GM12878 (cell line): ENCODE measurements at regions not wholly inside any gene's neighbourhood (a gene's known extent, or its start where the extent isn't known, plus 50 kb on each side); places are given as distances from the start of the nearest gene placed in this dataset.

Source experiments
- ATAC-seq: fragments of 200-7000 bp; cut with Tn5 transposase; 3 replicates; pipeline ENCODE4 v1.9.1; 2020; ENCODE audit warnings: mild to moderate bottlenecking, moderate library complexity
- BruUV-seq: library from RNA; stranded (reverse); fragments of 400-500 nt; replicated peaks from 2 replicates; lab custom pipeline; 2021; lab: Mats Ljungman, UMichigan
- CTCF ChIA-PET: fragments of 300-600 bp; sonication (Branson Sonifier 250); formaldehyde crosslinking; extraction: SDS; loops from one replicate; lab custom pipeline; 2021; ENCODE audit warnings: inconsistent platforms; lab: Yijun Ruan, JAX
- POLR2A ChIA-PET: fragments of 350-600 bp; formaldehyde crosslinking; extraction: SDS; loops from one replicate; lab custom pipeline; 2021; ENCODE audit warnings: inconsistent platforms; lab: Charles Lee
- RAD21 ChIA-PET: fragments of 300-600 bp; sonication (Branson Sonifier 250); formaldehyde crosslinking; loops from one replicate; lab custom pipeline; 2023; ENCODE audit warnings: antibody characterized with exemption; ENCODE audit not compliant: unreplicated experiment; lab: Charles Lee
- SMC1A ChIA-PET: fragments of 300-600 bp; sonication (Branson Sonifier 250); formaldehyde crosslinking; loops from one replicate; lab custom pipeline; 2023; ENCODE audit not compliant: unreplicated experiment, uncharacterized antibody; lab: Charles Lee
- DNase-seq: peaks from one replicate; pipeline ENCODE4 v3.0.0-alpha.2; 2011; ENCODE audit warnings: low read depth, low spot score
- FAIRE-seq: peaks from 3 replicates; lab custom pipeline; 2011; peaks lifted over from hg19 to GRCh38; lab: Jason Lieb, UNC
- H2AFZ ChIP-seq: 2 replicates; pipeline ENCODE4 v1.6.0; 2011; ENCODE audit warnings: low read depth, low read length, control low read depth; ENCODE audit not compliant: control insufficient read depth
- H3K27ac ChIP-seq: 2 replicates; pipeline ENCODE4 v1.5.1; 2011; ENCODE audit warnings: control low read depth; ENCODE audit not compliant: control insufficient read depth, insufficient read depth
- H3K27me3 ChIP-seq, 2 experiments: replicated peaks in 1 of 2; 2 replicates each; pipeline versions ENCODE4 v1.6.0 to v1.6.1; 2011; ENCODE audit warnings: low read length in 1 of 2; ENCODE audit not compliant: control insufficient read depth in 2 of 2, insufficient read depth in 2 of 2
- H3K36me3 ChIP-seq, 2 experiments: 2 replicates each; pipeline ENCODE4 v1.5.1; 2011; ENCODE audit warnings: low read length in 1 of 2; ENCODE audit not compliant: control insufficient read depth in 2 of 2, insufficient read depth in 2 of 2
- H3K4me1 ChIP-seq: 2 replicates; pipeline ENCODE4 v1.6.1; 2011; ENCODE audit warnings: mild to moderate bottlenecking, low read length, moderate library complexity, mixed read lengths; ENCODE audit not compliant: control insufficient read depth, insufficient read depth
- H3K4me2 ChIP-seq: 2 replicates; pipeline ENCODE4 v1.6.0; 2011; ENCODE audit warnings: control low read depth; ENCODE audit not compliant: control insufficient read depth, insufficient read depth
- H3K4me3 ChIP-seq: fragments of 200-600 bp; sonication (generic); 2 replicates; pipeline ENCODE4 v1.5.1; 2016
- H3K79me2 ChIP-seq: 2 replicates; pipeline ENCODE4 v1.6.0; 2011; ENCODE audit warnings: low read length; ENCODE audit not compliant: control insufficient read depth, insufficient read depth
- H3K9ac ChIP-seq: 2 replicates; pipeline ENCODE4 v1.8.0; 2011; ENCODE audit warnings: low read length, control low read depth, mixed read lengths; ENCODE audit not compliant: control insufficient read depth, insufficient read depth
- H3K9me3 ChIP-seq: replicated peaks from 3 replicates; pipeline ENCODE4 v1.5.1; 2011; ENCODE audit warnings: mild to moderate bottlenecking, low read length; ENCODE audit not compliant: control insufficient read depth, insufficient read depth
- H4K20me1 ChIP-seq: 2 replicates; pipeline ENCODE4 v1.6.0; 2011; ENCODE audit not compliant: control insufficient read depth, insufficient read depth
- BACH1 ChIP-seq: fragments of 450-650 bp; IDR thresholded peaks from 2 replicates; pipeline ENCODE4 v1.6.1; 2017; ENCODE audit warnings: mild to moderate bottlenecking, borderline replicate concordance
- CHD4 ChIP-seq: fragments of 200-600 bp; sonication (generic); IDR thresholded peaks from 2 replicates; pipeline ENCODE4 v1.6.1; 2016; ENCODE audit warnings: mild to moderate bottlenecking
- EED ChIP-seq: sonication (generic); IDR thresholded peaks from 2 replicates; pipeline ENCODE4 v1.6.1; 2016; ENCODE audit warnings: antibody characterized with exemption, low read depth
- EP300 ChIP-seq, 2 experiments: fragments of 150-350 bp in 1 of 2; IDR thresholded peaks; 2 replicates each; pipeline ENCODE4 v1.6.1; 2011 to 2012; ENCODE audit warnings: low read depth in 2 of 2, low read length in 2 of 2, borderline replicate concordance in 1 of 2, improper control_type of control experiment in 1 of 2, inconsistent platforms in 1 of 2; ENCODE audit not compliant: control insufficient read depth in 1 of 2
- IKZF2 ChIP-seq, 2 experiments: fragments of 450-650 bp; IDR thresholded peaks; 2 replicates each; pipeline ENCODE4 v1.6.1; 2017; ENCODE audit warnings: mild to moderate bottlenecking in 2 of 2, moderate library complexity in 2 of 2
- POLR2AphosphoS2 ChIP-seq: IDR thresholded peaks from 2 replicates; pipeline ENCODE4 v1.6.1; 2011; ENCODE audit warnings: low read depth, mild to moderate bottlenecking, low read length, improper control_type of control experiment, moderate library complexity
- SREBF2 ChIP-seq: IDR thresholded peaks from 2 replicates; pipeline ENCODE4 v1.6.1; 2012; ENCODE audit warnings: mild to moderate bottlenecking, low read length
- WGBS: methylation state at CpG from one replicate; pipeline ENCODE4 v1.1.6; 2016; ENCODE audit warnings: low lambda C conversion rate; ENCODE audit not compliant: insufficient replicate concordance, insufficient coverage; ENCODE audit errors: missing lambda C conversion rate; 5-methylcytosine and 5-hydroxymethylcytosine counted together
- in situ Hi-C: fragments of 300-500 bp; cut with MboI; formaldehyde crosslinking; loops from 9 replicates; pipeline ENCODE4 v1.14.3; 2018; ENCODE audit warnings: mixed read lengths
- intact Hi-C: fragments of 100-400 bp; cut with micrococcal nuclease; formaldehyde crosslinking; loops from one replicate; pipeline ENCODE4 v1.14.2; 2022; ENCODE audit not compliant: unreplicated experiment
- TF ChIP-seq, protein P1 (sequence below): fragments of 450-650 bp; IDR thresholded peaks from 2 replicates; pipeline ENCODE4 v1.6.1; 2017; ENCODE audit warnings: borderline replicate concordance
- TF ChIP-seq, protein P2 (sequence below): IDR thresholded peaks from 2 replicates; pipeline ENCODE4 v1.6.1; 2012; ENCODE audit warnings: low read depth, low read length, improper control_type of control experiment
- TF ChIP-seq, protein P3 (sequence below): fragments of 450-650 bp; IDR thresholded peaks from 2 replicates; pipeline ENCODE4 v1.6.1; 2017; ENCODE audit warnings: low read depth, mild to moderate bottlenecking, moderate library complexity
- TF ChIP-seq, protein P4 (sequence below): fragments of 450-650 bp; IDR thresholded peaks from 2 replicates; pipeline ENCODE4 v1.6.1; 2017; ENCODE audit warnings: mild to moderate bottlenecking, low read depth, inconsistent platforms; ENCODE audit not compliant: poor library complexity, severe bottlenecking
- TF ChIP-seq, protein P5 (sequence below): fragments of 450-650 bp; formaldehyde crosslinking; IDR thresholded peaks from 2 replicates; pipeline ENCODE4 v1.5.0; 2022; ENCODE audit warnings: mild to moderate bottlenecking, missing genetic modification characterization
- TF ChIP-seq, protein P6 (sequence below): fragments of 150-350 bp; IDR thresholded peaks from 2 replicates; pipeline ENCODE4 v1.6.1; 2014; ENCODE audit warnings: mild to moderate bottlenecking, low read depth, low read length

DNA sequence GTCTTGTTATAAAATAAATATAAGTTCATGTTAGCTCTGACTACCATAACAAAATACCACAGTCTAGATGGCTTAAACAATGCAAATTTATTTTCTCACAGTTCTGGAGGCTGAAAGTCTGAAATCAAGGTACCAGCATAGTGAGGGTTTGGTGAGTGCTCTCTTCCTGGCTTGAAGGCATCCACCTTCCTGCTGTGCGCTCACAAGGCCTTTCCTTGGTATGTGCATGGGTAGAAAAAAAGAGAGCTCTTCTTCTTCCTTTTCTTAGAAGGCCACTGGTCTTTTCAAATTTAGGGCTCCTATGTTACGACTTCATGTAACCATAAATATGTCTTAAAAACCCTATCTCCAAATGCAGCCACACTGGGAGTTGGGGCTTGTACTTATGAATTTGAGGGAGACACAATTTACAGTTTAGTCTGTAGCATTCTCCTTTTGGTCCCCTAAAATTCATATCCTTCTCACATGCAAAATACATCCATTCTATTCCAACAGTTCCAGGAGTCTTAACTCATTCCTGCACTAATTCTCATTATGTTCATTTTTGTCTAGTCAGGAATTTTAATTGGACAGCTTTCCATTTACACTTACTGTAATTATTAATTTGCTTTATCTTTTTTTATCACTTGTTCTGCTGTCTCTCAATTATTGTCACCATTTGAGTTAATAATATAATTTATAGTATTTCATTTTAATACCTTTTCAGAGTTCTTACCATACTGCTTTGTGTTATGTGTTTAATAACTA is 381.9 kb upstream of the EPHA7 start:
- H3K9me3 ChIP-seq = no peaks in the 10 kb centered on the region
- intact Hi-C loops (no loop called here), in situ Hi-C loops (no loop called here)
- ATAC-seq (no peak), FAIRE-seq (no peak), DNase-seq (no peak)
- ChIA-PET SMC1A (no interaction called here), POLR2A (no interaction called here), CTCF (no interaction called here), RAD21 (no interaction called here)
- H4K20me1 ChIP-seq = no peaks in the 10 kb centered on the region
- no peak overlapping the region for H3K4me2 ChIP-seq
- no peaks in the 10 kb centered on the region for H3K79me2 ChIP-seq
- H3K4me3 ChIP-seq = no peak overlapping the region
- H2AFZ ChIP-seq = no peak overlapping the region
- no peaks in the 10 kb centered on the region for H3K27me3 ChIP-seq
- no TSS peak for BruUV-seq
- no peaks in the 10 kb centered on the region for H3K36me3 ChIP-seq
- WGBS = 20% methylated on average over 2 of the region's 2 CpGs
- no peak overlapping the region for H3K27ac ChIP-seq
- no peaks in the 10 kb centered on the region for H3K4me1 ChIP-seq
- no peak overlapping the region for H3K9ac ChIP-seq
- TF ChIP-seq, protein P1, sequence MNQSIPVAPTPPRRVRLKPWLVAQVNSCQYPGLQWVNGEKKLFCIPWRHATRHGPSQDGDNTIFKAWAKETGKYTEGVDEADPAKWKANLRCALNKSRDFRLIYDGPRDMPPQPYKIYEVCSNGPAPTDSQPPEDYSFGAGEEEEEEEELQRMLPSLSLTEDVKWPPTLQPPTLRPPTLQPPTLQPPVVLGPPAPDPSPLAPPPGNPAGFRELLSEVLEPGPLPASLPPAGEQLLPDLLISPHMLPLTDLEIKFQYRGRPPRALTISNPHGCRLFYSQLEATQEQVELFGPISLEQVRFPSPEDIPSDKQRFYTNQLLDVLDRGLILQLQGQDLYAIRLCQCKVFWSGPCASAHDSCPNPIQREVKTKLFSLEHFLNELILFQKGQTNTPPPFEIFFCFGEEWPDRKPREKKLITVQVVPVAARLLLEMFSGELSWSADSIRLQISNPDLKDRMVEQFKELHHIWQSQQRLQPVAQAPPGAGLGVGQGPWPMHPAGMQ = no peak
- TF ChIP-seq, protein P2, sequence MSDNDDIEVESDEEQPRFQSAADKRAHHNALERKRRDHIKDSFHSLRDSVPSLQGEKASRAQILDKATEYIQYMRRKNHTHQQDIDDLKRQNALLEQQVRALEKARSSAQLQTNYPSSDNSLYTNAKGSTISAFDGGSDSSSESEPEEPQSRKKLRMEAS = no peak
- no peak for TF ChIP-seq BACH1
- TF ChIP-seq, protein P3, sequence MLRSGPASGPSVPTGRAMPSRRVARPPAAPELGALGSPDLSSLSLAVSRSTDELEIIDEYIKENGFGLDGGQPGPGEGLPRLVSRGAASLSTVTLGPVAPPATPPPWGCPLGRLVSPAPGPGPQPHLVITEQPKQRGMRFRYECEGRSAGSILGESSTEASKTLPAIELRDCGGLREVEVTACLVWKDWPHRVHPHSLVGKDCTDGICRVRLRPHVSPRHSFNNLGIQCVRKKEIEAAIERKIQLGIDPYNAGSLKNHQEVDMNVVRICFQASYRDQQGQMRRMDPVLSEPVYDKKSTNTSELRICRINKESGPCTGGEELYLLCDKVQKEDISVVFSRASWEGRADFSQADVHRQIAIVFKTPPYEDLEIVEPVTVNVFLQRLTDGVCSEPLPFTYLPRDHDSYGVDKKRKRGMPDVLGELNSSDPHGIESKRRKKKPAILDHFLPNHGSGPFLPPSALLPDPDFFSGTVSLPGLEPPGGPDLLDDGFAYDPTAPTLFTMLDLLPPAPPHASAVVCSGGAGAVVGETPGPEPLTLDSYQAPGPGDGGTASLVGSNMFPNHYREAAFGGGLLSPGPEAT = no peak
- TF ChIP-seq, protein P4, sequence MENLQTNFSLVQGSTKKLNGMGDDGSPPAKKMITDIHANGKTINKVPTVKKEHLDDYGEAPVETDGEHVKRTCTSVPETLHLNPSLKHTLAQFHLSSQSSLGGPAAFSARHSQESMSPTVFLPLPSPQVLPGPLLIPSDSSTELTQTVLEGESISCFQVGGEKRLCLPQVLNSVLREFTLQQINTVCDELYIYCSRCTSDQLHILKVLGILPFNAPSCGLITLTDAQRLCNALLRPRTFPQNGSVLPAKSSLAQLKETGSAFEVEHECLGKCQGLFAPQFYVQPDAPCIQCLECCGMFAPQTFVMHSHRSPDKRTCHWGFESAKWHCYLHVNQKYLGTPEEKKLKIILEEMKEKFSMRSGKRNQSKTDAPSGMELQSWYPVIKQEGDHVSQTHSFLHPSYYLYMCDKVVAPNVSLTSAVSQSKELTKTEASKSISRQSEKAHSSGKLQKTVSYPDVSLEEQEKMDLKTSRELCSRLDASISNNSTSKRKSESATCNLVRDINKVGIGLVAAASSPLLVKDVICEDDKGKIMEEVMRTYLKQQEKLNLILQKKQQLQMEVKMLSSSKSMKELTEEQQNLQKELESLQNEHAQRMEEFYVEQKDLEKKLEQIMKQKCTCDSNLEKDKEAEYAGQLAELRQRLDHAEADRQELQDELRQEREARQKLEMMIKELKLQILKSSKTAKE = no peak
- TF ChIP-seq SREBF2 = no peak
- TF ChIP-seq IKZF2 (IDR thresholded peaks at IDR 0.05) = no peak
- no peak for TF ChIP-seq CHD4
- no peak for TF ChIP-seq EED
- no peak for TF ChIP-seq EP300 (IDR thresholded peaks at IDR 0.05; ENCODE audit: borderline replicate concordance in 1 of 2, control insufficient read depth in 1 of 2, low read depth in 2 of 2, low read length in 2 of 2)
- TF ChIP-seq POLR2AphosphoS2 = no peak
- TF ChIP-seq, protein P5, sequence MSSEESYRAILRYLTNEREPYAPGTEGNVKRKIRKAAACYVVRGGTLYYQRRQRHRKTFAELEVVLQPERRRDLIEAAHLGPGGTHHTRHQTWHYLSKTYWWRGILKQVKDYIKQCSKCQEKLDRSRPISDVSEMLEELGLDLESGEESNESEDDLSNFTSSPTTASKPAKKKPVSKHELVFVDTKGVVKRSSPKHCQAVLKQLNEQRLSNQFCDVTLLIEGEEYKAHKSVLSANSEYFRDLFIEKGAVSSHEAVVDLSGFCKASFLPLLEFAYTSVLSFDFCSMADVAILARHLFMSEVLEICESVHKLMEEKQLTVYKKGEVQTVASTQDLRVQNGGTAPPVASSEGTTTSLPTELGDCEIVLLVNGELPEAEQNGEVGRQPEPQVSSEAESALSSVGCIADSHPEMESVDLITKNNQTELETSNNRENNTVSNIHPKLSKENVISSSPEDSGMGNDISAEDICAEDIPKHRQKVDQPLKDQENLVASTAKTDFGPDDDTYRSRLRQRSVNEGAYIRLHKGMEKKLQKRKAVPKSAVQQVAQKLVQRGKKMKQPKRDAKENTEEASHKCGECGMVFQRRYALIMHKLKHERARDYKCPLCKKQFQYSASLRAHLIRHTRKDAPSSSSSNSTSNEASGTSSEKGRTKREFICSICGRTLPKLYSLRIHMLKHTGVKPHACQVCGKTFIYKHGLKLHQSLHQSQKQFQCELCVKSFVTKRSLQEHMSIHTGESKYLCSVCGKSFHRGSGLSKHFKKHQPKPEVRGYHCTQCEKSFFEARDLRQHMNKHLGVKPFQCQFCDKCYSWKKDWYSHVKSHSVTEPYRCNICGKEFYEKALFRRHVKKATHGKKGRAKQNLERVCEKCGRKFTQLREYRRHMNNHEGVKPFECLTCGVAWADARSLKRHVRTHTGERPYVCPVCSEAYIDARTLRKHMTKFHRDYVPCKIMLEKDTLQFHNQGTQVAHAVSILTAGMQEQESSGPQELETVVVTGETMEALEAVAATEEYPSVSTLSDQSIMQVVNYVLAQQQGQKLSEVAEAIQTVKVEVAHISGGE (CRISPR knock-in tag) = no peak
- TF ChIP-seq, protein P6, sequence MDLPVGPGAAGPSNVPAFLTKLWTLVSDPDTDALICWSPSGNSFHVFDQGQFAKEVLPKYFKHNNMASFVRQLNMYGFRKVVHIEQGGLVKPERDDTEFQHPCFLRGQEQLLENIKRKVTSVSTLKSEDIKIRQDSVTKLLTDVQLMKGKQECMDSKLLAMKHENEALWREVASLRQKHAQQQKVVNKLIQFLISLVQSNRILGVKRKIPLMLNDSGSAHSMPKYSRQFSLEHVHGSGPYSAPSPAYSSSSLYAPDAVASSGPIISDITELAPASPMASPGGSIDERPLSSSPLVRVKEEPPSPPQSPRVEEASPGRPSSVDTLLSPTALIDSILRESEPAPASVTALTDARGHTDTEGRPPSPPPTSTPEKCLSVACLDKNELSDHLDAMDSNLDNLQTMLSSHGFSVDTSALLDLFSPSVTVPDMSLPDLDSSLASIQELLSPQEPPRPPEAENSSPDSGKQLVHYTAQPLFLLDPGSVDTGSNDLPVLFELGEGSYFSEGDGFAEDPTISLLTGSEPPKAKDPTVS = no peak
